ENCODE measurements at regions not wholly inside any gene's neighbourhood (a gene's known extent, or its start where the extent isn't known, plus 50 kb on each side); places are given as distances from the start of the nearest gene placed in this dataset.

DNA sequence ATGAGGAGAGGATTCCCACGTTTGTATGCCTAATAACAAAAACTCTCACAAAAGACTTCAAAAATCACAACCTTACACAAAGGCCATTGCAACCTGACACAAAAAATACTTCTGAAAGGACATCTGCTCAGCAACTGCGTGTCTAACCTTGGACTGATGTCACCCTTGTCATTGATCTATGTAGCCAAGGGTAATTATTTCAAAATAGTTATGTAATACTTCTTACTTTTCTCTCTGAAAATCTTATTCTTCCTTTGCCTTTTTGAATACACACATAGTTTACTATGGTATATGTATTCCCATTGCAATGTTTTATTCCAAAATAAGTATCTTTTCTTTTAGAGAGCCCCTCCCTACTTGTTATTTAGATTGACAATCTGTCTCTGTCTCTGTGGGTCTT, 355.3 kb downstream of the MSX2 start:
- TF ChIP-seq, protein P1, sequence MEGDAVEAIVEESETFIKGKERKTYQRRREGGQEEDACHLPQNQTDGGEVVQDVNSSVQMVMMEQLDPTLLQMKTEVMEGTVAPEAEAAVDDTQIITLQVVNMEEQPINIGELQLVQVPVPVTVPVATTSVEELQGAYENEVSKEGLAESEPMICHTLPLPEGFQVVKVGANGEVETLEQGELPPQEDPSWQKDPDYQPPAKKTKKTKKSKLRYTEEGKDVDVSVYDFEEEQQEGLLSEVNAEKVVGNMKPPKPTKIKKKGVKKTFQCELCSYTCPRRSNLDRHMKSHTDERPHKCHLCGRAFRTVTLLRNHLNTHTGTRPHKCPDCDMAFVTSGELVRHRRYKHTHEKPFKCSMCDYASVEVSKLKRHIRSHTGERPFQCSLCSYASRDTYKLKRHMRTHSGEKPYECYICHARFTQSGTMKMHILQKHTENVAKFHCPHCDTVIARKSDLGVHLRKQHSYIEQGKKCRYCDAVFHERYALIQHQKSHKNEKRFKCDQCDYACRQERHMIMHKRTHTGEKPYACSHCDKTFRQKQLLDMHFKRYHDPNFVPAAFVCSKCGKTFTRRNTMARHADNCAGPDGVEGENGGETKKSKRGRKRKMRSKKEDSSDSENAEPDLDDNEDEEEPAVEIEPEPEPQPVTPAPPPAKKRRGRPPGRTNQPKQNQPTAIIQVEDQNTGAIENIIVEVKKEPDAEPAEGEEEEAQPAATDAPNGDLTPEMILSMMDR (IDR thresholded peaks at IDR 0.05): no peak
- no peak for TF ChIP-seq POLR2A (IDR thresholded peaks at IDR 0.05)

Measured in ovary (tissue), 3 donors.